HEK293 (cell line): ENCODE measurements at regions not wholly inside any gene's neighbourhood (a gene's known extent, or its start where the extent isn't known, plus 50 kb on each side); places are given as distances from the start of the nearest gene placed in this dataset.

ENCODE experiments used
- GLIS1 ChIP-seq: fragments of 450-650 bp; formaldehyde crosslinking; IDR thresholded peaks from 2 replicates; pipeline ENCODE4 v1.5.1; 2016; ENCODE audit warnings: missing biosample characterization, missing genetic modification characterization
- ZNF24 ChIP-seq: fragments of 450-650 bp; formaldehyde crosslinking; IDR thresholded peaks from 2 replicates; pipeline ENCODE4 v1.5.1; 2016; ENCODE audit warnings: missing biosample characterization, missing genetic modification characterization
- ZNF510 ChIP-seq: fragments of 450-650 bp; formaldehyde crosslinking; IDR thresholded peaks from 2 replicates; pipeline ENCODE4 v1.5.1; 2018; ENCODE audit warnings: mild to moderate bottlenecking, missing genetic modification characterization, missing biosample characterization; ENCODE audit not compliant: insufficient replicate concordance
- ZNF530 ChIP-seq: fragments of 450-650 bp; formaldehyde crosslinking; IDR thresholded peaks from 2 replicates; pipeline ENCODE4 v1.5.1; 2016; ENCODE audit warnings: low read depth, missing biosample characterization, missing genetic modification characterization
- ZNF629 ChIP-seq: fragments of 450-650 bp; formaldehyde crosslinking; IDR thresholded peaks from 2 replicates; pipeline ENCODE4 v1.5.1; 2017; ENCODE audit warnings: missing biosample characterization, missing genetic modification characterization
- ZNF843 ChIP-seq: fragments of 450-650 bp; formaldehyde crosslinking; IDR thresholded peaks from 2 replicates; pipeline ENCODE4 v1.5.1; 2016; ENCODE audit warnings: missing biosample characterization, missing genetic modification characterization
- ZSCAN23 ChIP-seq: fragments of 450-650 bp; formaldehyde crosslinking; IDR thresholded peaks from 2 replicates; pipeline ENCODE4 v1.5.1; 2016; ENCODE audit warnings: missing biosample characterization, missing genetic modification characterization
- TF ChIP-seq, protein P1 (sequence below): fragments of 450-650 bp; formaldehyde crosslinking; IDR thresholded peaks from 2 replicates; pipeline ENCODE4 v1.5.1; 2016; ENCODE audit warnings: missing biosample characterization, missing genetic modification characterization
- TF ChIP-seq, protein P2 (sequence below): fragments of 450-650 bp; formaldehyde crosslinking; IDR thresholded peaks from 2 replicates; pipeline ENCODE4 v1.5.1; 2016; ENCODE audit warnings: missing biosample characterization, missing genetic modification characterization

DNA sequence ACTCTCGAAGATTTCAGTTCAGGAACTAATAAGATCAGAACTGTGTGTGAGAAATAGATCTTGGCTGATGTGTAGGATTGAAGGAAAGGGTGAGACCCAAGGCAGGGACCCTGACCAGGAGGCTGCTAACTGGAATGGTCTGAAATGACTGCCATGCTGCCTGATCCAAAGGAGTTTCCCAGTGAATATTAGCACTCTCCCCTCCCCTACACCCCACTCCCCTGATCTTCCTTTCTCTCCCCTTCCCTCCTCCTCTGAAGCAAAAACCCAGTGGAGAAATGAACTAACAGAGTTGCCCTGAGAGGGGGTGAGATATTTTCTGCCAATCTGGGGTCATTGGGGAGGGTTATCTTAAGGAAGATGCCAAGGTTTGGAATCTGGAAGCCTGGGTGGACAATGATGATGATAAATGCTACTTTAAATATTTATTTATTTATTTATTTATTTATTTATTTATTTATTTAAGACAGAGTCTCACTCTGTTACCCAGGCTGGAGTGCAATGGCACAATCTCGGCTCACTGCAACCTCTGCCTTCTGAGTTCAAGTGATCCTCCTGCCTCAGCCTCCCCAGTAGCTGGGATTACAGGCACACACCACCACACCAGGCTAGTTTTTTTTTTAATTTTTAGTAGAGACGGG, 371.0 kb upstream of the CHD6 start:
- TF ChIP-seq GLIS1 (tag by site-specific recombination) (no peak), ZNF530 (tag by site-specific recombination) (no peak), ZSCAN23 (tag by site-specific recombination) (no peak), ZNF629 (tag by site-specific recombination) (no peak), ZNF510 (no peak), ZNF24 (no peak), ZNF843 (tag by site-specific recombination) (no peak)
- TF ChIP-seq, protein P1, sequence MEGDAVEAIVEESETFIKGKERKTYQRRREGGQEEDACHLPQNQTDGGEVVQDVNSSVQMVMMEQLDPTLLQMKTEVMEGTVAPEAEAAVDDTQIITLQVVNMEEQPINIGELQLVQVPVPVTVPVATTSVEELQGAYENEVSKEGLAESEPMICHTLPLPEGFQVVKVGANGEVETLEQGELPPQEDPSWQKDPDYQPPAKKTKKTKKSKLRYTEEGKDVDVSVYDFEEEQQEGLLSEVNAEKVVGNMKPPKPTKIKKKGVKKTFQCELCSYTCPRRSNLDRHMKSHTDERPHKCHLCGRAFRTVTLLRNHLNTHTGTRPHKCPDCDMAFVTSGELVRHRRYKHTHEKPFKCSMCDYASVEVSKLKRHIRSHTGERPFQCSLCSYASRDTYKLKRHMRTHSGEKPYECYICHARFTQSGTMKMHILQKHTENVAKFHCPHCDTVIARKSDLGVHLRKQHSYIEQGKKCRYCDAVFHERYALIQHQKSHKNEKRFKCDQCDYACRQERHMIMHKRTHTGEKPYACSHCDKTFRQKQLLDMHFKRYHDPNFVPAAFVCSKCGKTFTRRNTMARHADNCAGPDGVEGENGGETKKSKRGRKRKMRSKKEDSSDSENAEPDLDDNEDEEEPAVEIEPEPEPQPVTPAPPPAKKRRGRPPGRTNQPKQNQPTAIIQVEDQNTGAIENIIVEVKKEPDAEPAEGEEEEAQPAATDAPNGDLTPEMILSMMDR (tag by site-specific recombination): no peak
- TF ChIP-seq, protein P2, sequence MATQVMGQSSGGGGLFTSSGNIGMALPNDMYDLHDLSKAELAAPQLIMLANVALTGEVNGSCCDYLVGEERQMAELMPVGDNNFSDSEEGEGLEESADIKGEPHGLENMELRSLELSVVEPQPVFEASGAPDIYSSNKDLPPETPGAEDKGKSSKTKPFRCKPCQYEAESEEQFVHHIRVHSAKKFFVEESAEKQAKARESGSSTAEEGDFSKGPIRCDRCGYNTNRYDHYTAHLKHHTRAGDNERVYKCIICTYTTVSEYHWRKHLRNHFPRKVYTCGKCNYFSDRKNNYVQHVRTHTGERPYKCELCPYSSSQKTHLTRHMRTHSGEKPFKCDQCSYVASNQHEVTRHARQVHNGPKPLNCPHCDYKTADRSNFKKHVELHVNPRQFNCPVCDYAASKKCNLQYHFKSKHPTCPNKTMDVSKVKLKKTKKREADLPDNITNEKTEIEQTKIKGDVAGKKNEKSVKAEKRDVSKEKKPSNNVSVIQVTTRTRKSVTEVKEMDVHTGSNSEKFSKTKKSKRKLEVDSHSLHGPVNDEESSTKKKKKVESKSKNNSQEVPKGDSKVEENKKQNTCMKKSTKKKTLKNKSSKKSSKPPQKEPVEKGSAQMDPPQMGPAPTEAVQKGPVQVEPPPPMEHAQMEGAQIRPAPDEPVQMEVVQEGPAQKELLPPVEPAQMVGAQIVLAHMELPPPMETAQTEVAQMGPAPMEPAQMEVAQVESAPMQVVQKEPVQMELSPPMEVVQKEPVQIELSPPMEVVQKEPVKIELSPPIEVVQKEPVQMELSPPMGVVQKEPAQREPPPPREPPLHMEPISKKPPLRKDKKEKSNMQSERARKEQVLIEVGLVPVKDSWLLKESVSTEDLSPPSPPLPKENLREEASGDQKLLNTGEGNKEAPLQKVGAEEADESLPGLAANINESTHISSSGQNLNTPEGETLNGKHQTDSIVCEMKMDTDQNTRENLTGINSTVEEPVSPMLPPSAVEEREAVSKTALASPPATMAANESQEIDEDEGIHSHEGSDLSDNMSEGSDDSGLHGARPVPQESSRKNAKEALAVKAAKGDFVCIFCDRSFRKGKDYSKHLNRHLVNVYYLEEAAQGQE (tag by site-specific recombination): no peak
